GM10266 (cell line): ENCODE measurements at regions not wholly inside any gene's neighbourhood (a gene's known extent, or its start where the extent isn't known, plus 50 kb on each side); places are given as distances from the start of the nearest gene placed in this dataset.

Experiments
- DNase-seq: peaks from one replicate; pipeline ENCODE4 v3.0.0; 2012; ENCODE audit errors: extremely low spot score
- TF ChIP-seq, protein P1 (sequence below): IDR thresholded peaks from 2 replicates; pipeline ENCODE4 v1.5.1; 2012; ENCODE audit warnings: mild to moderate bottlenecking, low read depth; ENCODE audit not compliant: control insufficient read depth, insufficient read depth; ENCODE audit errors: missing control alignments

DNA sequence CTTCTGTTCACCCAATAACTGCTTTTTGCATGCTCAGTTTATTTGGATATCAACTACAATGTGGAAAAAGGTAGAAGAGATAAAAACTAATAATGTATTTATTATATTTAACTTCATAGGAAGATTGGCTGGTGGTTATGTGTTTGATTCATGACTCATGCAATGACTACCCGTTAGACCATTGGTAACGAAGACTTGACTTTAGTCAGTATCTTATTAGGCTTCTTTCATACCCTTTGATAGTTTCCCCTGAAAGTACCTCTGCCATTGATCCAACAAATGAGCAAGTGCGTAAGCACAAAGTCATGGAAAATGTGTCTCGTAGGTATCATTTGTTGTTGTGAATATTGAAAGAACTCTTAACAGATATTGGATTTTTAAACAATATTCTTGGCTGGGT, 394.7 kb downstream of the PPP3CA start:
- TF ChIP-seq, protein P1, sequence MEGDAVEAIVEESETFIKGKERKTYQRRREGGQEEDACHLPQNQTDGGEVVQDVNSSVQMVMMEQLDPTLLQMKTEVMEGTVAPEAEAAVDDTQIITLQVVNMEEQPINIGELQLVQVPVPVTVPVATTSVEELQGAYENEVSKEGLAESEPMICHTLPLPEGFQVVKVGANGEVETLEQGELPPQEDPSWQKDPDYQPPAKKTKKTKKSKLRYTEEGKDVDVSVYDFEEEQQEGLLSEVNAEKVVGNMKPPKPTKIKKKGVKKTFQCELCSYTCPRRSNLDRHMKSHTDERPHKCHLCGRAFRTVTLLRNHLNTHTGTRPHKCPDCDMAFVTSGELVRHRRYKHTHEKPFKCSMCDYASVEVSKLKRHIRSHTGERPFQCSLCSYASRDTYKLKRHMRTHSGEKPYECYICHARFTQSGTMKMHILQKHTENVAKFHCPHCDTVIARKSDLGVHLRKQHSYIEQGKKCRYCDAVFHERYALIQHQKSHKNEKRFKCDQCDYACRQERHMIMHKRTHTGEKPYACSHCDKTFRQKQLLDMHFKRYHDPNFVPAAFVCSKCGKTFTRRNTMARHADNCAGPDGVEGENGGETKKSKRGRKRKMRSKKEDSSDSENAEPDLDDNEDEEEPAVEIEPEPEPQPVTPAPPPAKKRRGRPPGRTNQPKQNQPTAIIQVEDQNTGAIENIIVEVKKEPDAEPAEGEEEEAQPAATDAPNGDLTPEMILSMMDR = no peak
- no peak for DNase-seq

DNA sequence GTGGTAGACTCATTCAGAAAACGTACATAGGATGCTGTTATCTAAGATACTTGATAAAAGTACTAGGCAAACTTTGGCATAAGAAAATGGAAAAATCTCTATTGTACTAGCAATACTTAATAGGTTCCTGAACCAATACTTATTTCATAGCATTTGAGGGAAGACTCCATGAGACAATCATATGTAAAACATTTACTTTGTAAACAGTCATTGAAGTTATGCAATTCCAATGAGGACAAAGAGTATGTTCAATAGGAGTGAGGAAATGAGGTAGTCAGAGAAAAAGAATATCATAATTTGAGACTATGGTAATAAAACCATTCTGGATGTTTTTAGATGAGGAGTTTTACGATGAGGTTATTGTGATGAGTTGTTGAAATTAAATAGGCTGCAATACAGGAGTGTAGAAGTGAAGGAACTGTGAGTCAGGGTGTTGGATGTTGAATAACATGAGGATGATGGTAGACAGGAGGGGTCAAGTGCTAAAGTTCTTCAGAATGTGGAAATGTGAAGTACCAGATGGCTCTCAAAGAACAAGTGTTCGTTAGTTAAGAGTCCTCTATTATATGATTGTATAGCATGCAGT, 397.9 kb downstream of the PPP3CA start:
- no peak for DNase-seq
- TF ChIP-seq, protein P1 = no peak

DNA sequence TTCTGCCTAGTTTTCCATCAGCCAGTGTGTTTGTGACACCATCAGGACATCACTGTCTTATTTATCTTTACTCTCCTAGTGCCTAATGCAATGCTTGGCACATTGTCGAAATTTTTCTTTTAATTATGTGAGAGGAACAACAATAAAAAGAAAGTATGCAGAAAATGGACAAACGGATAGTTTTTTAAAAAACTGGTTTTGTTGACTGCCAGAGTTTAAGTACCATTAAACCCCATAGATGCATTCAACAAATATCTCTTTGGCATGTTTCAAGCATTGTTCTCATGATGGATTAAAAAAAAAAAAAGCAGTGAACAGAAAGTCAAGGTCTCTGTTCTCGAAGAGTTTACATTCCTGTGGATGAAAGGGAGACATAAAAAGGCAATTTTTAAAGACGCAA, 398.4 kb downstream of the PPP3CA start:
- TF ChIP-seq, protein P1 = no peak
- DNase-seq = no peak

DNA sequence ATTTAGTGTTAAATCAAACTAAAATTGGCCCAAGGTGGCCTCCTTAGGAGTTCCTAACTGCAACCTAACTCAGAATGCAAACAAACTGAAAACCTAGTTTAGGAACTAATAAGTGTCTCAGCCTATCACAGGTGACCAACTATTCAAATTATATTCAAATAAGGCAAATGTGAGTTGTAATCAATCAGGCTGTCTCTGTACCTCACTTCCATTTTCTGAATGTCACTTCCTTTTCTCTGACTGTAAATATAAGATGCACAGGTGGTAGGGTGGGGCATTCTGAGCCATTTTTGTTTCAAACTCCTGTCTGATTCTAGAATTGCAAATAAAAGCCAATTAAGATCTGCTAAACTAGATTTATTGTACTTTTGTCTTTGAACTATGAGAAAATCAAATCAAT, 401.5 kb downstream of the PPP3CA start:
- DNase-seq = no peak
- TF ChIP-seq, protein P1 = no peak

DNA sequence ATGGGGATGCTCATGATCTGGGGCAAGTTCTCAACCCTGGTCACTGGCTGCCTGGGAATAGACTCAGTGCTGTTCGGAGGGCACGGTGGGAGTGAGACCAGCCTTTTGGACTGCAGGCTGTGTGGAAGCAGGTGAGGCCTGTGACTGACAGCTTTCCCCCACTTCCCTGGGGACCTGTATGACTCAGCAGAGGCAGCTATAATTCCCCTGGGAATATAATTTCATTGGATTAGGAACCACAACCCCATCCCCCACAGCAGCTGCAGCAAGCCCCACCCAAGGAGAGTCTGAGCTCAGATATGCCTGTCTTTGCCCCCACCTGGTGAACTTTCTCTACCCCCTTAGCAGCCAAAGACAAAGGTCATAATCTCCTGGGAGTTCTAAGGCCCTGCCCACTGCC, 408.6 kb downstream of the PPP3CA start:
- DNase-seq = no peak

DNA sequence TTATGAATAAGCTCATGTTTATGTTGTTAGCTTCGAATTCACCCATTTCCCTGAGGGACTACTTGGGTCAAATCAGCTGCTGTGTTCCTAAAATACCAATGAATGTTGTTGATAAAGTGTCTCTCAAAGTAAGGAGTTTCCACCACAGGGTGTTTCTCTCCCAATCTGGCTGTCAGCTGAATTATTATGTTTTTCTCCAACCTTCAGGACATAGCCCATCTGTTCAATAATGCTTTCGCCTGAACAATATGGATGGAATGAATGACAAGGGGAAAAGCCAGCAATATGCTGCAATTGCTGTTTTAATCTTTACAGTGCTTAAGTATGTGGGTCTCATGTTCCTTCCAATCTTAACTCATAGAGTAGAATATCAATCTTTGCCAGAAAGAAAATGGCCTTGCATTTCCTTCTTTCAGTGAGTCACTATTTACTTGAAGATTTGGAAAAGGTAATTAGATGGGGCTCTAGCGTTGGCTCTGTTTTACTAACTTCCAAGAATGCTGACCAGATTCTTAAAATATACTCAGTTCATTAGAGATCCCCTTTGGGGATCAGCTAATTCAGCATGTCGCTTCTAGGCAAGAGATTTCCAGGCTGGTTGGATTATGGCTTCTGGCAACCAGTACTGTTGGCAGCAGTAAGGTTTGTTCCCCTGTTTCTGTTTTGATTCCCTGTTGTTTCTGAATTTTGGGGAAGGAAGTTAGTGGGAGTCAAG, 410.5 kb downstream of the PPP3CA start:
- DNase-seq = no peak
- TF ChIP-seq, protein P1 = no peak

More for the DNA sequence above, 408.6 kb downstream of the PPP3CA start:
- TF ChIP-seq, protein P1 = no peak

DNA sequence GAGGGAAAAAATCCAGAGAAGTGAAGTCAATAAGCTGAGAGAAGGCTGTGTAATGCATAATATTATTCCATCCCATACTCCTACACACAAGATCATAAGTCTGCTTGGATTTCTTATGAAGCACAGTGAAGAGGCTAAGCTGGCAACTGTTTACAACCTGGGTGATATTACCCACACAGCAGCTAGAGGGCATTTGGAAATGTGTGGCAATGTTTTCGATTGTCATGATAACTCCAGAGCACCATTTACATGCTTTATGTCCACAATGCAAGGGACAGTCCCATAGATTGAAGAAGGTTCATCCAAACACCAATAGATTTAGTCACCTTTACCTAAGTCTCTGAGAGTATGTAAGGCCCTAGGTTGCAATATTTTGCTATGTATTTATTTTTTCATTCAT, 412.2 kb downstream of the PPP3CA start:
- TF ChIP-seq, protein P1 = no peak
- no peak for DNase-seq
